GM19468 (cell line): ENCODE measurements at regions not wholly inside any gene's neighbourhood (a gene's known extent, or its start where the extent isn't known, plus 50 kb on each side); places are given as distances from the start of the nearest gene placed in this dataset.

Experiments used
- ATAC-seq: cut with Tn5 transposase; IDR thresholded peaks from one replicate; pipeline ENCODE4 v1.9.1; 2021; ENCODE audit warnings: mild to moderate bottlenecking, moderate library complexity, moderate number of reproducible peaks; ENCODE audit not compliant: unreplicated experiment; ENCODE audit errors: extremely low read depth

DNA sequence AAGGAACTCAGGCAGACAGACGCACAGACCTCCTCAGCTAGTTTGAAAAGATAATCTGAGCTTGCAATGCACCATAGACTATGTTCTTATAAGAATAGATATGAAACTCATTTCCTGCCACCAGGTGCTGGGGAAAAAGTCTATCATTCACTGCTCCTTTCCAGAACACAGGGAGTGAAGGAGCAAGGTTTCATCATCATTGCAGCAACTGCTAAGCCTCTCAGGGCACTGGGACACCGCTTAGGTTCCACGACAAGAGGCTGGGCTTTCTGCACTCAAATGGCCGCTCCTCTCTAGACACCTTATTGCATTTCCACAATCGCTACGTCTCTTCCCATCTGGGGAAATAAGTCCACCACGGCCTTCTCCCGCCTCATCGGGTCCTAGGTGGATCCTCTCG lies 418.5 kb upstream of the JARID2 start:
- no peak for ATAC-seq

DNA sequence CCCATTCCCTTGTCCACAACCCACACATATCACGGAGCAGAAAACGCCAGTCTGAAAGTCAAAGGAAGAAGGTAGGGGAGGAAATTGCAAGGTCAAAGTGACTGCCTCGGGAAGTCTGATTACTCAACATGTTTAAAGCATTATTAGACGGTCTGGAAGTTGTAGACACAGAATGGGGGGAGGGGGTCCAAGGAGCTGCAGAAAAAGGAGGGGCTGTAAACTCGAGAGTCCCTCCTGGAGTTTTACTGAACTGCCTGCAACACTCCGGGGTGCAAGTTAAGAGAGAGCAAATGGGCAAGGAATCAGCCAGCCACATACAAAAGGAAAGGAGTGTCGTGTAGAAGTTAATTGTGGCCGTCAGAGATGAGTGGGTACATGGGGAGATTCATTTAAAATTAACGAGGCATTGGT lies 417.7 kb upstream of the JARID2 start:
- no peak for ATAC-seq

DNA sequence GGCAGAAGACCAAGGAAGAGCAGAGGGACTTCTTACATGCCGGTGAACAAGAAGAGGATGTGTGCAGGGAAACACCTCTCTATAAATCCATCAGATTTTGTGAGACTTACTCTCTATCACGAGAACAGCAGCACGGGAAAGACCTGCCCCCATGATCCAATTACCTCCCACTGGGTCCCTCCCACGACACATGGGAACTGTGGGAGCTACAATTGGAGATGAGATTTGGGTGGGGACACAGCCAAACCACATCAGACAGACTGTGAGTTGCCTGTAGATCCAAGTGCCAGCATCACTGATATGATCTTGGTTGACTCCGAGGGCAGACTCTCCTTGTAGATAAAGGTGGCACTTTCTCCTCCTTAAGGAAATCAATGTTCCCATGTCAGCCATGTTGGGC lies 414.8 kb upstream of the JARID2 start:
- no peak for ATAC-seq

DNA sequence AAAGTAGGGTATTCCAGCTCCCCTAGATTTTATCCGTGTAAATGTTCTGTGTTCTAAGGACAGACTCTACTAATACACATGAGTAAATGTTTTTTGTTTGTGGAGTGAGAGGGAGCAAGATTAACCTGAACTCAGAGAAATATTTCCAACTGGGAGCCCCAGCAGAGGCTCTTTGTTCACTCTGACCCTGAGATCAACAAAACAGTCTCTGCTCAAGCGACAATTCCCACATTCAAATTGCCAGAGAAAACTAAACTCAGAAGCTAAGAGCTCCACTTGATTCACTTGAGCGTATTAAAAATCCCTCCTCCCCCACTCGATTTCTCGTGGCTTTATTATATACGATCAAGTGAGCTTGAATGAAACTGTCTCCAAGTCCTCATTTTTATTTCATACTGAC lies 413.9 kb upstream of the JARID2 start:
- no peak for ATAC-seq

DNA sequence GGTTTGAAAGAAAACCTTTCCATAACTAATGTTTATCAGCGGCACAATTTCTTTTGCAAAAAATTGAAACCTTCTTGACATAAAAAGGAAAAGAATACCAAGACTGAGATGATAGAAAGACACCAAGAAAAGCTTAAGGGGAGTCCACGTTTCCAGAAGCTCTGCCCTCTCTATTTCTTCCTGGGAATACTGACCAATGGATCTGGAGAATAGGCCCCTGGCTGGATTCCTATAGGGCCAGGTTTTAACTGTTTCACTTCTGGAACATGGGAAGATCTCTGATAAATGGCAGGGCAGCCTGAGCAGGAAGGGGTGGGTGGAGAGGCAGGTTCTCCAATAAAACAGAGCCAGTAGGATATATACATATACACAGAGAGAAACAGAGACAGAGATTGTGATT lies 413.4 kb upstream of the JARID2 start:
- ATAC-seq = no peak

DNA sequence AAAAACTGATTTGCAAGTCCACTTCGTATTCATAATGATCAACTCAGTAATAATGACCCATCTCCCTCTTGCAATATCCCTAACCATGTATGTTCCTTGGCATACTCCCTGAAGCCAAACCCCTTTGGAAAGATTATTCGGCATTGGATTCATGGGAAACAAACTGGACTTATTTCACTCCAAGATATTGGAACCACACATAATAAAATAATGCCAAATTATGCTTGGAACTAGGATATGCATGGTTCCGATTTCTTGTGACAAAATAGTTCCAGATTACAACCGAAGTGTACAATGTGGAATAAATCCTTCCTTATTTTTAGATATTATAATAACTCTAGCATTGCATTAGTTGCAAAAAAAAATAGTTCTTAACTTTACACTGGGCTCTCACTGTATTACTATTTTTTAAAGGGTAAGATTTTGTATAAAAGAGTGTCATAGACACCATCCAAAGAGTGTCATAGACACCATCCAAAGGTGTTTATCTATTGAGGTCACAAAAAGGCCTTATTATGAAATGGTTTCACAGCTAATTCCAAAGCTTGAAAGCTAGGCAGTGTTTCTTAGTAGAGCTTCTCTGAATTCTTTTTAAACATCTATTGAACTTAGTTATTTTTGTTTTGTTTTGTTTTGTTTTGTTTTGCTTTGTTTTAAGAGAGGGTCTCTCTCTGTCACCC lies 410.9 kb upstream of the JARID2 start:
- no peak for ATAC-seq

DNA sequence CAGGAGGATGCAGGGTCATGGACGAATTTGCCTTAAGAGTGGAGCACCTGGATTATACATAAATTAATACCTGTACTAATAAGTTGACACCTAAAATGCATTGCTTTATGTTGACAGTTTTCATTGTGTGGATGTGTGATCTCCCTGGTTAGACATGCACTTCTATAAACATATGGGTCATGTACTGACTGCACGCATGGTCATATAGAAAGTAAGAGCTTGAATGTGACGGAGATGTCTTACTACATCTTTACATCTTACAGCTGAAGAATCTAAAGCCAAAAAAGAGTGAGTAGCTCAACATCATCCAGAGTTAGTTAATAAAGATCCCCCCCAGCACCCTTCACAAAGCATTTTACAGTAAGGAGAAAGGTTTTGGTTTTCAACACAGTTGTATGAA lies 408.4 kb upstream of the JARID2 start:
- no peak for ATAC-seq

DNA sequence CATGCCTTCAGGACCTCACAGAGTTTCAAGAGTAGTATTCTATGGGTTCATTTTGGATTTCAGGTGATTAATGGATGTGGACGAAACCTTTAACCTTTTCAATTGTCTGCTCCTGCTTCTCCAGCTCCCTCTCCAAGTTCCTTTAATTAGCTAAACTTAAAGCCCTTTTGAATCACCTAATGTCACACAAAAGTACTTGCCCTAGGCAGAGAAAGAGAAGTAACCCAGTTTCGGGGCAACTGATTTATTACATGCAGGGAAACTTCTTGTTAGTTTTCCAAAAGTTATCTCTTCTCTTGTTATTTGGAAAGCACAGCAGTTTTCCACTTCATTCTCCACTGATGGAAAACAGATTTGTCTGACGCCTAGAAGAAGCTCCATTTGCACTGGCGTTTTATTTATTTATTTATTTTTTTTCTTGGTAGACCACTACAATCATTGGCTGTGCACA lies 407.7 kb upstream of the JARID2 start:
- ATAC-seq = no peak

DNA sequence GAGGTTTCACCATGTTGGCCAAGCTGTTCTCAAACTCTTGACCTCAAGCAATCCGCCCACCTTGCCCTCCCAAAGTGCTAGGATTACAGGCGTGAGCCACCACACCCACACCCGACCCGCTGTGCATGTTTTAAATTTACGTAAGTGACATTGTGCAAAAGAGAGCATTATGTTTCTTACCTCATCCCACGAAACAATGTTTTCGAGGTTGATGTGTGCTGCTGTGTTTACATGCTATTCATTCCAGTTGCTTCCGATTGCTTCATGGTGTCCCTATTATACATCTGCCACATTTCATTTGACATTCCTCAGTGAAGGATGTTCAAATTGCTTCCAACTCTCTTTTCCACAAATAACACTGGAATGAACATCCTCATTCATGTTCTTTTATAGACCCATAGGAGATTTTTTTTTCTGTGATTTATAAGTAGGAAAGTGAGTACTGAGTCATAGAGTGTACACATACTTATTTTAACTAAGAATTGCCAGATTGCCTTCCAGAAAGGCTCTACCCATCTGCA lies 403.9 kb upstream of the JARID2 start:
- no peak for ATAC-seq

DNA sequence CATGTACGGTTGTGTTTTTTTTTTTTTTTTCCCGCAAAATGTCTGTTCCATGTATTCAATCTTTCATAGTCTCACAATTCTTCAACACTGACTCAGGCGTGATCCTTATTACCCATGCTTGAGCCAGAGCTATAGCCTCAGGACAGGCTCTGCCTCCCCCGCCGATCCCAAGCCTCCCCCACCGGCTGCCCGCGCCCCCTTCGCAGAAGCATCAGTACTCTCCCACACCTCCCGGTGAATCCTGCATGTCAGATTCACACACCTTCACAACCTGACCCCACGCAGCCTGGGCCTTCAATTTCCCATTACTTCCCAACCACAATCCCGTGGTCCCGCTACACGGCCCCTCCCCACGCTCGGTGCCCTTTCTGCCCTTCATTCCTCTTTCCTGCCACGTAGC lies 401.5 kb upstream of the JARID2 start:
- ATAC-seq = no peak

DNA sequence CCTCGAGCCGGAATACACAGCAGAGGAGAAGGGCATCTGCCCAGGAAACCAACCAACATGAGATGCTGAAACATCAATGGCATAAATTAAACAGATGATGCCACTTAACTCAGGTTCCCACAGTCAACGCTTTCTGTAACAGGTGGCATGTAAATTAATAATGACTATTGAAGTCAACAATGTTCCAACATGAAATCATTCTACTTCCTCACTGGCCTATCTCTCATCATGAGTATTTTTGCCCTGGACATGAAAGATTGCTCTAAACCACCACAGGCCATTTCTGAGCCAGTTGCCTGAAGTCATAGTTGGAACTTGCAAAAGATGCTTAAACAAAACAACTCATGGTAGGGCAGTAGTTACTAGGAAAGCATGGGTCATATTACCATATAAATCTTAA lies 397.9 kb upstream of the JARID2 start:
- ATAC-seq = no peak

DNA sequence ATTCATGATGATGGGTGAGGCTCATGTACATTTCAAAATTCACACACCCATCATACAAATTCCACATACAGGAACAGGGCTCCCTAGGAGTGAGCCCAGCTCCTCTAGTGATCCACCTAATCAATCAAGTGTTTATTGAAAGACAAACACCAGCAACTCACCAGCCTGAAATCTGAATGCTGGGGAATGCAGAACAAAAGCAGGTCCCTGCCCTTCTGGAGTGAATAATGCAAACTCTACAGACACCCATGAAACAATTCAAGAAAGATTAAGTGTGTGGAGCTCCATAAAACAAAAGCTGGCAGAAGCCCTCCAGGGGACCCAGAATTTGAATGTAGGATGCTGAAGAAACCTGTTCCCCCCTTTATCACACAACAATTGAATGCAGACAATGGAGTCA lies 396.7 kb upstream of the JARID2 start:
- no peak for ATAC-seq

DNA sequence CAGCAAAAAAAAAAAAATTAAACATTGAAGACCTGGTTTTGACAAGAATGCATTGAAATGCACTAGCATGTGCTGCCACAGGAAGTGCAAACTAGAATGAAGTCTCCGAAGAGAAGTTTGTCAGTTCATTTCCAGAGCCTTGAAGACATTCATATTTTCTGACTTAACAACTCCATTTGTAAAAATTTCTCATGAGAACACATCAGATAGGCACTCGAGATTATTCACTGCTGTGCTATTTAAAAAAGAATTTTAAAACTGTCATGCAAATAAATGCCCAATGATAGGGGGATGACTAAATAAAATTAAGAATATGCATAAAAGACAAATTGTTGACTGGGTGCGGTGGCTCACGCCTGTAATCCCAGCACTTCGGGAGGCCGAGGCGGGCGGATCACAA lies 394.6 kb upstream of the JARID2 start:
- no peak for ATAC-seq

DNA sequence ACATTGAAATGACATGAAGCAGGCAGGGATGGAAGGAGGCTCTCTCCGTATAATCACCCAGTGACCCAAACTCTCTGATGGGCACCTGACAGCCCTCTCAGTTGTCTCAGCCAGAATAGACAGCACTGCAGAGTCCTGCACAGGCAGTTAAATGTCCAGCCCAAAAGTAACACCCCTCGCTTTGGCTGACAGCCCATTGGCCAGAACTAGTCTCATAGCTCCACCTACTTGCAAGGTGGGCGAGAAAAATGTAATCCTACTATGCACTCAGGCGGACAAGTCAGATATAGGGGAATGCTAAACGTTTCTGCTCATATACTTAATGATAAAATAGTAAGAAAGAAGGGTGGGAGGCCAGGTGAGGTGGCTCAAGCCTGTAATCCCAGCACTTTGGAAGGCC lies 393.5 kb upstream of the JARID2 start:
- ATAC-seq = no peak

DNA sequence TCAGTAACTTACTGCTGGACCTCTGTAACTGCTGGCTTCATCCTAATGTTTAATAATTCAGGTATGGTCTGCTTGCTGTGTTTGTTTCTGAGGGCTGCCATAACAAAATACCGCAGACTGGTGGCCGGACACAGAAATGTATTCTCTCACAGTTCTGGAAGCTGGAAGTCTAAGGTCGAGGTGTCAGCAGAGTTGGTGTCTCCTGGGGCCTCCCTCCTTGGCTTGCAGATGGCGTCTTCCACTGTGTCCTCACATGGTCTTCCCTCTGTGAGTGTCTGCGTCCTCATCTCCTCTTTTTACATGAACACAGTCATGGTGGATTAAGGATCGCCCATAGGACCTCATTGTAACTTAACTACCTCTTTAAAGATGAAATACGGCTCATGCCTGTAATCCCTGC lies 389.7 kb upstream of the JARID2 start:
- no peak for ATAC-seq

DNA sequence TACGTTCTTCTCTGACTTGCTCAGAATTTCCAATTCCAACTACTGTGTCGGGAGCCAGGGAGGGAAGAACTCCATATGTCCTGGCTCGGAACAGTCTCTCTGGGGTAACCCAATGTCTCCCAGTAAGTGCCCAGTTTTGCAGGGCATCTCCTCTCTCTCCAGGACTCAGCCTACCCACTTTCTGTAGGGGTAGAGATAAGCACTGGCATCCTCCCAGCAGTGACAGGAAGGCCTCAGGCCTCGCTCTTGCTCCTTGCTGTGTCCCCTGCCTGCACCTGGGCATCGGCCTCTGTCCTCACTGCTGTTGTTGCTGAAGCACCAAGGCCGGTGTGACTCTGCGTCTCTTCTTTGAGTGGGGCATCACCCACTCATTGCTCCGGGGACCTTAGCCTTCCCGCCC lies 388.9 kb upstream of the JARID2 start:
- ATAC-seq = no peak

DNA sequence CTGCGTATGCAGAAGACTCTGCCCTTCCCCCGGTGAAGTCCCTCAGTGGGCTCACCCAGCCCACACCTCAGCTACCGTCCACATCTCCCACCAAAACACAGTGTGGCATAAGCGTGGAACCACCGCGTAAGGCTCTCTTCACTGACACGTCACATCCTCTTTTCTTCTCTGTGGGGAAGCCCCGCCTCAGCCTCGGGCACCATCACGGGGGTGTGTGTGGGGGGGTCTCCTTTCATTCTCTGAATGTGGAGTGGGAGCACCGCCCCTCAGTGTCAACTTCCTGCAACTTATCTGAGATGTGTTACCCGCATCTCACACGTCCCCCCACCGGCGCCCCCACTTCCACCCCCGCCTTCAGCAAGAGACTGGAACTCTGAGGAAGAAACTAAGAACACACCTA lies 388.4 kb upstream of the JARID2 start:
- ATAC-seq = no peak

DNA sequence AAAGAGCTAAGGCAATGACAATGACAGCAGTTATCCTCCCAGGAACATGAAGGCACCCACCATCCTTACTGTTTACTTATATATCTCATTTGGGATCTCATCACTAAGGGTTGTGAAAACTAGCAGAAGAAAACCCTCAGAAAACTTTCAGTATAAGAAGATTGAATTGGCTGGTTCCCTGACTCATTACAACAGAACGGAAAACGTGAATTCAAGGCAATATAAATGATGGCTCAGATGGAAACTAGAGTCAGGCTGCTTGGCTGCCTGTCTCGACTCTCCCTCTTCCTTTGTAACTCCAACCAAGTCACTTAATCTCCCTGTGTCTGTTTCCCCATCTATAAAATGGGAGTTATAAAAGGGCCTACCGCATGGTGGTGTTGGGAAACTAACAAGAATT lies 387.1 kb upstream of the JARID2 start:
- ATAC-seq = no peak

DNA sequence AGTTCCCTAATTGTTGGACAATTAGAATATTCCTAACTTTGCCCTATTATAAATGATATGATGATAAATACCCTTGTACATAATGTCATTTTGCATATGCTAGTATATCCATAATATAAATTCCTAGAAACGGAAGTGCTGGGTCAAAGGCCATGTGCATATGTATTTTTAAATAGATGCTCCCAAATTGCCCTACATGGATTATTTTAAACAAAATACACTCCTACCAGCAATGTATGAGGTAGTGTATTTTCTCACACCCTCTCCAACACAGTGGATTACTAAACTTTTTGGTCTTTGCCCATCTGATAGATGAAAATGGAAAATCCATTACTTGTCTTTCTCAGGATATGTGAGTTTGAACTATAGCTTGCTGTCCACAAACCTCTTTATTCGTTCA lies 385.1 kb upstream of the JARID2 start:
- no peak for ATAC-seq

DNA sequence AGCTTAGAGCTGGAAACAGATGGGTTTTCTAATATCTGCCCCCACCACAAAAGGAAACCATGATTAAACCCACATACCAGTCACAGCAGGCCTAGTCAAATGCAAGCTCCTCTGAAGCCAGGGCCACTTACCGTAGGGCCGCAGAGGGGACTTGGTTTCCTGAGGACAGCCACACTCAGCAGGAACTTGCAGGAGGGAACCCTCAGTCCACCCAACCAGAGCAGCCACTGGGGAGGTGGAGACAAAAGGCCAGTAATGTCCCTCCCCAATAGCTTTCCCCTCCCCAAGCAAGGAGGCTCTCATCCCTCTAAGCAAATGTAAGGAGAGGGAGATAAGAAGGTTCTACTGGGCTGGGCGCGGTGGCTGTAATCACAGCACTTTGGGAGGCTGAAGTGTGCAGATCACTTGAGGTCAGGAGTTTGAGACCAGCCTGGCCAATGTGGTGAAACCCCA lies 384.4 kb upstream of the JARID2 start:
- no peak for ATAC-seq

DNA sequence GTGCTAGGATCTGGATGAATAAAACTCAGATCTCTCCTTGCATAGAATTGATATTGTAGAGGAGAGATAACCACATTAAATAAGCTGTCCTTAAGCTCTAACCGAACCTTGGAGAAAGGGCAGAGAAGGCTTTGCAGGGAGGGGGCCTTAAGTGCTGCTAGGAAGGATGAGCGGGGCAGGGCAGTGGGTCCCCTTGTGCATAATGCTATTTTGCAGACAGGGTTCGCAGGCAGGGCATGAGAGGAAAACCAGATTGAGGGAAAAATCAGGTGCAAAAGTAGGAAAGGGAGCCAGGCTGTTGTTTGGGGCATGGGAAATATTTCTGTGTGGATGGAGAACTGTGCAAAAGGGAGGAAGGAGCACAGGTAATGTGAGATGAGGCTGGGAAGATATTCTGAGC lies 383.0 kb upstream of the JARID2 start:
- no peak for ATAC-seq
